ENCODE measurements at regions not wholly inside any gene's neighbourhood (a gene's known extent, or its start where the extent isn't known, plus 50 kb on each side); places are given as distances from the start of the nearest gene placed in this dataset.

DNA sequence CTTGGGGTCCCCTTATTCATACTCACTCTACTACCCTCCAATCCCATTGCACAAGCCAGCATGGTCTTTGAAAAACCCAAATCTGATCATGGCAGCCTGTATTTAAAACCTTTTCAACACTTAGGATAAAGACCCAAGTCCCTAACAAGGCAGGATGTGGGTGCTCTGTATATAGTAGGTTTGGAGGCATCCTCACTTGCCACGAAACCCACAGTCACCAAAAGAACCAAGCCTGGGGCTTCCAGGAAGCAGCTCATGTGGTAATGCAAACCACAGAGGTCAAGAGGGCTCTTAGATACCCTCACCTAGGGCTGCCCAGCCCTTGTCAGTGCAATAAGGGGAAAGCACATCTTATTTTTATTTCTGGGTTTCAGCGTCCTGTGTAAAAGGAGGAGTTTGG is 218.6 kb upstream of the ASIC2 start:
- no peaks in the 10 kb centered on the region for H3K4me1 ChIP-seq (ENCODE audit: insufficient read depth, low read length)
- no peak overlapping the region for H3K4me3 ChIP-seq (ENCODE audit: insufficient read depth, low read length)
- TF ChIP-seq, protein P1, sequence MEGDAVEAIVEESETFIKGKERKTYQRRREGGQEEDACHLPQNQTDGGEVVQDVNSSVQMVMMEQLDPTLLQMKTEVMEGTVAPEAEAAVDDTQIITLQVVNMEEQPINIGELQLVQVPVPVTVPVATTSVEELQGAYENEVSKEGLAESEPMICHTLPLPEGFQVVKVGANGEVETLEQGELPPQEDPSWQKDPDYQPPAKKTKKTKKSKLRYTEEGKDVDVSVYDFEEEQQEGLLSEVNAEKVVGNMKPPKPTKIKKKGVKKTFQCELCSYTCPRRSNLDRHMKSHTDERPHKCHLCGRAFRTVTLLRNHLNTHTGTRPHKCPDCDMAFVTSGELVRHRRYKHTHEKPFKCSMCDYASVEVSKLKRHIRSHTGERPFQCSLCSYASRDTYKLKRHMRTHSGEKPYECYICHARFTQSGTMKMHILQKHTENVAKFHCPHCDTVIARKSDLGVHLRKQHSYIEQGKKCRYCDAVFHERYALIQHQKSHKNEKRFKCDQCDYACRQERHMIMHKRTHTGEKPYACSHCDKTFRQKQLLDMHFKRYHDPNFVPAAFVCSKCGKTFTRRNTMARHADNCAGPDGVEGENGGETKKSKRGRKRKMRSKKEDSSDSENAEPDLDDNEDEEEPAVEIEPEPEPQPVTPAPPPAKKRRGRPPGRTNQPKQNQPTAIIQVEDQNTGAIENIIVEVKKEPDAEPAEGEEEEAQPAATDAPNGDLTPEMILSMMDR (IDR thresholded peaks at IDR 0.05; ENCODE audit: extremely low read depth, low read depth, low read length): no peak
- no peak overlapping the region for H2AFZ ChIP-seq (ENCODE audit: low read length)
- no peak overlapping the region for H3K4me2 ChIP-seq (ENCODE audit: insufficient read depth, low read length)
- H3K79me2 ChIP-seq (ENCODE audit: insufficient read depth, low read length): no peaks in the 10 kb centered on the region
- H3K27ac ChIP-seq (ENCODE audit: low read depth, low read length): no peak overlapping the region
- H3K9me3 ChIP-seq (ENCODE audit: low read depth, low read length): no peaks in the 10 kb centered on the region
- no peaks in the 10 kb centered on the region for H4K20me1 ChIP-seq (ENCODE audit: insufficient read depth, low read length)
- H3K27me3 ChIP-seq (ENCODE audit: insufficient read depth, low read length): no peaks in the 10 kb centered on the region
- no peaks in the 10 kb centered on the region for H3K36me3 ChIP-seq (ENCODE audit: insufficient read depth, low read length)
- no peak for DNase-seq (ENCODE audit: insufficient read length, low spot score, missing footprints)

DNA sequence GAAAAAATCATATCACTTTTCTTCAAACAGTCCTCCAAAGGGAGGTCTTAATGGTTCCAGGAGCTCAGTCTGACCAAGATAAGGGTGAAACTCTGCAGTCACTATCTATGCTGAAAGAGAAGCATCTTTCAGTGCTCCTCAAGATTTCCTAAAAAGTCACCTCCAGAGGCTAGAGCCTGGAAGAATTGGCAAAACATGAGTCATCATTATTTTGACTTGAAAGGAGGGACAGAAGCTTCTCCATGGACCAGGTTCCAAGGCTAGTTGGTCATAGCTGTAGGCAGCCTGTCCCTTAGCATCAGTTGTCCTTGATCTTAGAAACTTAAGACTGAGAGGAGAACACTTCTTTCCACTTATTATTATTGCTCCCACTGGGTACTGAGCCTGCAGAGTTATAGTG is 219.0 kb upstream of the ASIC2 start:
- Histone ChIP-seq H3K4me1 (ENCODE audit: insufficient read depth, low read length) (no peaks in the 10 kb centered on the region), H3K4me3 (ENCODE audit: insufficient read depth, low read length) (no peak overlapping the region), H2AFZ (ENCODE audit: low read length) (no peak overlapping the region), H3K36me3 (ENCODE audit: insufficient read depth, low read length) (no peaks in the 10 kb centered on the region), H3K4me2 (ENCODE audit: insufficient read depth, low read length) (no peak overlapping the region), H4K20me1 (ENCODE audit: insufficient read depth, low read length) (no peaks in the 10 kb centered on the region), H3K27me3 (ENCODE audit: insufficient read depth, low read length) (no peaks in the 10 kb centered on the region), H3K9me3 (ENCODE audit: low read depth, low read length) (no peaks in the 10 kb centered on the region), H3K27ac (ENCODE audit: low read depth, low read length) (no peak overlapping the region), H3K79me2 (ENCODE audit: insufficient read depth, low read length) (no peaks in the 10 kb centered on the region)
- no peak for DNase-seq (ENCODE audit: insufficient read length, low spot score, missing footprints)
- TF ChIP-seq, protein P1 (IDR thresholded peaks at IDR 0.05; ENCODE audit: extremely low read depth, low read depth, low read length): no peak

DNA sequence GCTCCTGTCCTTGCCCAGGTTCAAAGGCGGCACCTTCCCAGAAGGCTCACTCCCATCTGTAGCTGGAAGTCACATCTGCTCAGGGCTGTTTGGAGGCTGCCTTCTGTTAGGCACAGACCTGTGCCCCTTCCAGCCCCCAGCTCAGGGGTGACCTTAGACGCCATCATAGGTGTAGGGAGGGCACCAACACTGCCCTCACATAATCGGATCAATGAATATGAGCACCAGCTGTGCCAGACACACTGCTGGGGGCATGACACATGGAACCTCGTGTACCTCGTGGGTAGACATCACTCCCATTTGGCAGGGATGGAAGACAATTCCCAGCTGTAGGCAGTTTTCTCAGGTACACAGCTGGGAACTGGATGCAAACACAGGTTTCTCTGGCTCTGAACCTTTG is 220.7 kb upstream of the ASIC2 start:
- Histone ChIP-seq H3K9me3 (ENCODE audit: low read depth, low read length) (no peaks in the 10 kb centered on the region), H2AFZ (ENCODE audit: low read length) (no peak overlapping the region), H3K36me3 (ENCODE audit: insufficient read depth, low read length) (no peaks in the 10 kb centered on the region), H3K27ac (ENCODE audit: low read depth, low read length) (no peak overlapping the region), H3K4me3 (ENCODE audit: insufficient read depth, low read length) (no peak overlapping the region), H4K20me1 (ENCODE audit: insufficient read depth, low read length) (no peaks in the 10 kb centered on the region), H3K4me2 (ENCODE audit: insufficient read depth, low read length) (no peak overlapping the region), H3K4me1 (ENCODE audit: insufficient read depth, low read length) (no peaks in the 10 kb centered on the region), H3K79me2 (ENCODE audit: insufficient read depth, low read length) (no peaks in the 10 kb centered on the region), H3K27me3 (ENCODE audit: insufficient read depth, low read length) (no peaks in the 10 kb centered on the region)
- TF ChIP-seq, protein P1 (IDR thresholded peaks at IDR 0.05; ENCODE audit: extremely low read depth, low read depth, low read length): no peak
- no peak for DNase-seq (ENCODE audit: insufficient read length, low spot score, missing footprints)

DNA sequence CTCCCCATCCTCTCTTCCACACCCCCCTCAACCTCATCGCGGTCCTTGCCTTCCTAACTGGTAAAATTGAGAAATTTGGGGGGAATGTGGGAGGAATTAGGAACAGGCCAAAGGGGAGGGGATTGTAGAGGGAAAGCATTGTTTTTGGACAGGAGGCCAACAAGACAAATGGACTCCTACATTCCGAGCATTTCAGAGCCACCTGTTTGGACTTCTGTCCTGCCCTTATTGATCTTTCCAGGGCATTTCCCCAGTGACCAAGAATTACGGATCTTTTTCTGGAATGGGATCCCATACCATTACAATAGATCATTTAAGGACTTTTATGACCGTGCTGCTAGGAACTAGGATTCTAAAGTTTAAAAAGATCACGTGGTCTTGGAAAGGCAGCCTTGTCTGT is 221.3 kb upstream of the ASIC2 start:
- Histone ChIP-seq H3K79me2 (ENCODE audit: insufficient read depth, low read length) (no peaks in the 10 kb centered on the region), H3K27me3 (ENCODE audit: insufficient read depth, low read length) (no peaks in the 10 kb centered on the region), H3K9me3 (ENCODE audit: low read depth, low read length) (no peaks in the 10 kb centered on the region), H4K20me1 (ENCODE audit: insufficient read depth, low read length) (no peaks in the 10 kb centered on the region), H3K27ac (ENCODE audit: low read depth, low read length) (no peak overlapping the region), H2AFZ (ENCODE audit: low read length) (no peak overlapping the region), H3K36me3 (ENCODE audit: insufficient read depth, low read length) (no peaks in the 10 kb centered on the region), H3K4me2 (ENCODE audit: insufficient read depth, low read length) (no peak overlapping the region), H3K4me3 (ENCODE audit: insufficient read depth, low read length) (no peak overlapping the region), H3K4me1 (ENCODE audit: insufficient read depth, low read length) (no peaks in the 10 kb centered on the region)
- no peak for DNase-seq (ENCODE audit: insufficient read length, low spot score, missing footprints)
- TF ChIP-seq, protein P1 (IDR thresholded peaks at IDR 0.05; ENCODE audit: extremely low read depth, low read depth, low read length): no peak
